Heart left ventricle (tissue), 16 donors: ENCODE measurements at regions not wholly inside any gene's neighbourhood (a gene's known extent, or its start where the extent isn't known, plus 50 kb on each side); places are given as distances from the start of the nearest gene placed in this dataset.
"Not testable (repeated sequence)": the region's sequence is repeated elsewhere in the genome, so short reads cannot be mapped to it uniquely, and the experiment has no call there.

Experiments used
- ATAC-seq, 4 donors: fragments of 200-7000 bp; cut with Tn5 transposase; one replicate each; pipeline ENCODE4 v1.9.1; 2020 to 2022; ENCODE audit warnings: moderate library complexity in 4 of 4, mild to moderate bottlenecking in 3 of 4, moderate number of reproducible peaks in 1 of 4
- DNase-seq, 5 donors: peaks; one replicate each; pipeline ENCODE4 v3.0.0-alpha.2; 2020
- H3K27ac ChIP-seq, 12 donors: fragments of 200-600 bp; sonication (generic) in 4 of 12; one replicate each; pipeline versions ENCODE4 v1.5.0 to v1.8.0; 2016 to 2022; ENCODE audit warnings: mild to moderate bottlenecking in 2 of 12
- H3K27me3 ChIP-seq, 9 donors: fragments of 200-600 bp; sonication (generic) in 2 of 9; one replicate each; pipeline versions ENCODE4 v1.5.1 to v1.8.0; 2016 to 2022; ENCODE audit warnings: mild to moderate bottlenecking in 3 of 9
- H3K36me3 ChIP-seq, 9 donors: fragments of 200-600 bp; sonication (generic) in 2 of 9; one replicate each; pipeline versions ENCODE4 v1.5.0 to v1.8.0; 2018 to 2022; ENCODE audit warnings: mild to moderate bottlenecking in 2 of 9
- H3K4me1 ChIP-seq, 12 donors: fragments of 200-600 bp; sonication (generic) in 4 of 12; one replicate each; pipeline versions ENCODE4 v1.5.0 to v1.8.0; 2016 to 2022; ENCODE audit warnings: mild to moderate bottlenecking in 3 of 12
- H3K4me3 ChIP-seq, 12 donors: fragments of 200-600 bp; sonication (generic) in 4 of 12; one replicate each; pipeline versions ENCODE4 v1.5.0 to v1.8.0; 2017 to 2022; ENCODE audit warnings: mild to moderate bottlenecking in 9 of 12, moderate library complexity in 4 of 12
- H3K9me3 ChIP-seq, 12 donors: fragments of 200-600 bp; sonication (generic) in 4 of 12; one replicate each; pipeline versions ENCODE4 v1.5.0 to v1.8.0; 2016 to 2022; ENCODE audit warnings: mild to moderate bottlenecking in 1 of 12
- POLR2A ChIP-seq, 2 donors: fragments of 450-650 bp; IDR thresholded peaks; one replicate each; pipeline ENCODE4 v1.6.1; 2017; ENCODE audit warnings: antibody characterized with exemption in 2 of 2, mild to moderate bottlenecking in 2 of 2, moderate library complexity in 2 of 2
- WGBS, 4 donors: extraction: QIAGEN DNeasy Blood & Tissue Kit in 2 of 4; methylation state at CpG; one replicate each; pipeline versions ENCODE4 v1.1.5 to v1.1.7; 2013 to 2018; 5-methylcytosine and 5-hydroxymethylcytosine counted together
- intact Hi-C, 10 donors: fragments of 100-400 bp; cut with DNase I; formaldehyde crosslinking; loops; one replicate each; pipeline versions ENCODE4 v1.11.1 to v1.14.2; 2022
- TF ChIP-seq, protein P1 (sequence below), 12 donors: fragments of 200-600 bp; sonication (generic) in 4 of 12; IDR thresholded peaks; one replicate each; pipeline versions ENCODE4 v1.5.0 to v1.8.0; 2018 to 2022; ENCODE audit warnings: antibody characterized with exemption in 12 of 12, mild to moderate bottlenecking in 5 of 12
- donor health status: ischemic (EF 13 %, LVEDD 7.1; RV severe dilation, severe dysfunction).
- donor health status: healthy with polysubstance abuse.
- donor health status: DM: no; HTN: yes; CAD: no.
- donor health status: DM: no; HTN: no; CAD: no.
- donor health status: ischemic (EF 25% LVEDD 6.9; RV normal size, moderate dysfunction).
- donor health status: ischemic (EF 25% LVEDD 5.7; RV mildly dilated, moderate dysfunction).
- donor health status: healthy.
- donor health status: DM: yes; HTN: yes; CAD: no.
- donor health status: ischemic (EF 35%, LVEDD 5.7; RV mildly dilated, moderate dysfunction).
- donor health status: nonischemic (EF 11% LVEDD 7.7; RV severe dilation, severe dysfunction).
- donor health status: DM: yes; HTN: yes; CAD: no.
- donor health status: PGD.
- donor health status: ischemic (EF 29% LVEDD 5.4; RV normal size, mild dysfunction).
- donor health status: nonischemic (EF 23%, LVEDD 6.1; RV moderate dilation, normal function).

DNA sequence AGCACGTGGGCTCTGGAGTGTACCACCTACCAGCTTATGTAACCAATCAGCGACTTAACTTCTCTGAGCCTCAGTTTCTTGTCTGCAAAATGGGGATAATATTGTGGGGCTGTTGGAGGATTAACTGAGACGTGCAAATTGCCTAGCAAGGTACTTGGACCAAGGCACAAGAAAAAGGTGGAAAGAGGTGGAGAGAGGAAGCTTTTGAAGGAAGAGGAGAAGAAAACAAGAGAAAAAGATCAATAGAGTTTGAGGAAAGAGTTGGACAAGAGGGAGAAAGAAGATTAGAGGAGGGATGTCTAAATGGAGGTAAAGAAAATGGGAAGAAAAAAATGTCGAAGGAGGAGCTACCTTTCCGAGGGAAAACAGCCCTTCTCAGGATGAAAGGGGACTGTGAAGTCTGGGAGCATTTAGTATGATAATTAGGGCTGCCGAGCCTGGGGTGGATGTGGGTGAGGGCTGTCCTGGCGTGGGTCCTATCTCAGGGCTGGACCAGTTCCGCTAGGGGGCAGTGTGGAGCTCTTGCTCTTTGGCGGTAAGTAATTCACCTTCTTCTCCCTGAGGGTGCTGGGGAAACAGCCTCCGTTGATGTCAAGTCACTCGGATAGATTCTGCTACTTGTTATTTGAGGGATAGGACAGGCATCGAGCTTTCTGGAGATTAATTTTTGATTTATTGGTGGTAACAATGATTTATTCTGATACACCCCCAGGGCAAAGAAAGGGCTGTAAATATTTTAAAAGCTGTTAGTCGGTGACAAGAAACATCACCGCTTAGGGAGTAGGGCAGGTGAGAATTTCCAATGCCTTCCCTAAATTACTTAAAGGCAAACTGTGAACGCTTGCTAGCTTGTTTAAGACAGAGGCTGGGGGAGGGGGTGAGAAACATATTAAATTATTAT lies 79.0 kb upstream of the NFASC start:
- Histone ChIP-seq H3K27me3 (peaks cover 0 to 40% (median 9%) of the 10 kb centered on the region in 9 donors), H3K27ac (no peak overlapping the region), H3K36me3 (no peaks in the 10 kb centered on the region), H3K4me3 (no peak overlapping the region), H3K9me3 (no peaks in the 10 kb centered on the region), H3K4me1 (no peaks in the 10 kb centered on the region)
- WGBS, 4 donors, result 28 to 34% (median 29%) methylated on average over 15 of the region's 15 CpGs
- intact Hi-C loops, result no loop called here
- no peak for TF ChIP-seq POLR2A (IDR thresholded peaks at IDR 0.05)
- TF ChIP-seq, protein P1, sequence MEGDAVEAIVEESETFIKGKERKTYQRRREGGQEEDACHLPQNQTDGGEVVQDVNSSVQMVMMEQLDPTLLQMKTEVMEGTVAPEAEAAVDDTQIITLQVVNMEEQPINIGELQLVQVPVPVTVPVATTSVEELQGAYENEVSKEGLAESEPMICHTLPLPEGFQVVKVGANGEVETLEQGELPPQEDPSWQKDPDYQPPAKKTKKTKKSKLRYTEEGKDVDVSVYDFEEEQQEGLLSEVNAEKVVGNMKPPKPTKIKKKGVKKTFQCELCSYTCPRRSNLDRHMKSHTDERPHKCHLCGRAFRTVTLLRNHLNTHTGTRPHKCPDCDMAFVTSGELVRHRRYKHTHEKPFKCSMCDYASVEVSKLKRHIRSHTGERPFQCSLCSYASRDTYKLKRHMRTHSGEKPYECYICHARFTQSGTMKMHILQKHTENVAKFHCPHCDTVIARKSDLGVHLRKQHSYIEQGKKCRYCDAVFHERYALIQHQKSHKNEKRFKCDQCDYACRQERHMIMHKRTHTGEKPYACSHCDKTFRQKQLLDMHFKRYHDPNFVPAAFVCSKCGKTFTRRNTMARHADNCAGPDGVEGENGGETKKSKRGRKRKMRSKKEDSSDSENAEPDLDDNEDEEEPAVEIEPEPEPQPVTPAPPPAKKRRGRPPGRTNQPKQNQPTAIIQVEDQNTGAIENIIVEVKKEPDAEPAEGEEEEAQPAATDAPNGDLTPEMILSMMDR (IDR thresholded peaks at IDR 0.05), result peak; percentile 60 to 84 (median 72)
- peak; percentile 37 to 79 (median 61) for DNase-seq
- ATAC-seq, result peak in 1 of 4 donors; percentile 64

DNA sequence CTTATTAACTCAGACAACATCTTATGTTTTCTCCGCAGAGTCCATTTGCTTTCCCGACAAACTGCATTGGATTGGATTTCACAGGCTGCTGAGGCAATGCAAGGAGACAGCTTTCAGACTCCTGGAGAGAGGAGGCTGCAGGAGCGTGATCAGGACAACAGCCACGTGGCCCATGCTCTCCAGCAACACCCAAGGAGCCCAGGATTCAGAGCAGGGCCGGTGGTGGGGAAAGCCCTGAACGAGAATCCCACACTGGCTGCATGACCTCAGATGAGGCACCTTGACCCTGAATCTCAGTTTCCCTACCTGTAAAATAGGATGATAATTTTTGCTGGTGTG lies 78.3 kb upstream of the NFASC start:
- 53 to 80% (median 58%) methylated on average over 6 of the region's 6 CpGs for WGBS, 4 donors
- no peaks in the 10 kb centered on the region for H3K9me3 ChIP-seq
- intact Hi-C loops, result no loop called here

DNA sequence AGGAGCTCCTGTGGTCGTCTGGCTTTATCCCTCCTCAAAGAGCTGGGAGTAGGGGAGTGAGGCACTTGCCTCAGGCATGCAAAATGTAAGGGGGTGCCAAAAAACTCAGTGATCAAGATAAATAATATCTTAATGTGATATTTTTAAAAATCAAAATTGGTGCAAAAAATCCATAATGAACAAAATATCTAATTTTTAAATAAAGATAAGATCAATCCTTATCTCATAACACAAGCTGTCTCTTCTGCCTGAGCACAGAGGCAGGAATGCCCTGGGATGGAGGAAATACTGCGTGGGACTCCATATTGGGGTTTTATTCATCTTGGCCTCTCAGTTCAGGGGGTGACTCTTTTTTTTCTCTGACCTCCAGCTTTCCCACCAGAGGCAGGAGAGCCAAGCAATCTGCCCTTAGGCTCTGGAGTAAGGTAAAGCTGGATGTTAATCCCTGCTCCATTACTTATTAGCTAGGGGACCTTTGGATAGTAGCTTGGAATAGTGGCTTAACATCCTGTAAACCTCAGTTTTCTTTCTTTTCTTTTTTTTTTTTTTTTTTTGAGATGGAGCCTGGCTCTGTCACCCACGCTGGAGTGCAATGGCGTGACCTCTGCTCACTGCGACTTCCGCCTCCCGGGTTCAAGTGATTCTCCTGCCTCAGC lies 77.3 kb upstream of the NFASC start:
- ATAC-seq, result no peak
- WGBS, 4 donors, result 70 to 82% (median 81%) methylated on average over 7 of the region's 7 CpGs
- Histone ChIP-seq H3K27me3 (peaks cover 0 to 39% (median 9%) of the 10 kb centered on the region in 9 donors), H3K4me1 (no peaks in the 10 kb centered on the region), H3K36me3 (no peaks in the 10 kb centered on the region), H3K27ac (no peak overlapping the region), H3K9me3 (no peaks in the 10 kb centered on the region), H3K4me3 (no peak overlapping the region)
- DNase-seq, result no peak
- no peak for TF ChIP-seq POLR2A (IDR thresholded peaks at IDR 0.05)
- TF ChIP-seq, protein P1 (IDR thresholded peaks at IDR 0.05), result no peak
- intact Hi-C loops, result no loop called here

More for the DNA sequence above, 78.3 kb upstream of the NFASC start:
- TF ChIP-seq, protein P1 (IDR thresholded peaks at IDR 0.05), result no peak
- Histone ChIP-seq H3K36me3 (no peaks in the 10 kb centered on the region), H3K4me3 (no peak overlapping the region), H3K27me3 (peaks cover 0 to 40% (median 9%) of the 10 kb centered on the region in 9 donors), H3K4me1 (no peaks in the 10 kb centered on the region), H3K27ac (no peak overlapping the region)
- DNase-seq, result no peak
- no peak for ATAC-seq

DNA sequence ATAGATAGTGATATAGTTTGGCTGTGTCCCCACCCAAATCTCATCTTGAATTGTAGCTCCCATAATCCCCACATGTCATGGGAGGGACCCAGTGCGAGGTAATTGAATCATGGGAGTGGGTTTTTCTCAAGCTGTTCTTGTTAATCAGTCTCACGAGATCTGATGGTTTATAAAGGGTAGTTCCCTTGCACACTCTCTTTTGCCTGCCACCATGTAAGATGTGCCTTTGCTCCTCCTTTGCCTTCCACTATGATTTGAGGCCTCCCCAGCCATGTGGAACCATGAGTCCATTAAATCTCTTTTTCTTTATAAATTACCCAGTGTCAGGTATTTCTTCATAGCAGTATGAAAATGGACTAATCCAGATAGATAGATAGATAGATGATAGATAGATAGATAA lies 73.8 kb upstream of the NFASC start:
- H3K36me3 ChIP-seq, H3K9me3 ChIP-seq, H3K4me3 ChIP-seq, H3K27ac ChIP-seq, DNase-seq, intact Hi-C loops, H3K4me1 ChIP-seq, ATAC-seq: not testable (repeated sequence)
- WGBS, 4 donors, result 89 to 95% (median 91%) methylated on average over 2 of the region's 2 CpGs
- peaks cover 0 to 39% (median 8%) of the 10 kb centered on the region in 9 donors for H3K27me3 ChIP-seq
